ENCODE measurements at regions not wholly inside any gene's neighbourhood (a gene's known extent, or its start where the extent isn't known, plus 50 kb on each side); places are given as distances from the start of the nearest gene placed in this dataset.

- Histone ChIP-seq H3K36me3 (ENCODE audit: control insufficient read depth in 1 of 2, insufficient read depth in 2 of 2, low read length in 2 of 2) (no peaks in the 10 kb centered on the region), H3K27me3 (ENCODE audit: low read depth, low read length) (no peaks in the 10 kb centered on the region), H3K4me3 (ENCODE audit: low read depth in 1 of 2, low read length in 2 of 2) (no peak overlapping the region), H3K9me3 (ENCODE audit: control insufficient read depth in 1 of 2, low read length in 2 of 2) (no peaks in the 10 kb centered on the region), H3K27ac (ENCODE audit: low read length) (no peak overlapping the region), H3K4me1 (ENCODE audit: control insufficient read depth in 1 of 2, insufficient read depth in 2 of 2, low read length in 2 of 2) (no peaks in the 10 kb centered on the region)
Measured at GRCh38 chr5:120779674-120780073, 315.6 kb downstream of the PRR16 start.

GRCh38 chr5:120788481-120788880, 324.4 kb downstream of the PRR16 start:
- H3K4me3 ChIP-seq (ENCODE audit: low read depth in 1 of 2, low read length in 2 of 2) = no peak overlapping the region
- H3K9me3 ChIP-seq (ENCODE audit: control insufficient read depth in 1 of 2, low read length in 2 of 2) = no peaks in the 10 kb centered on the region
- no peak overlapping the region for H3K27ac ChIP-seq (ENCODE audit: low read length)
- H3K36me3 ChIP-seq (ENCODE audit: control insufficient read depth in 1 of 2, insufficient read depth in 2 of 2, low read length in 2 of 2) = no peaks in the 10 kb centered on the region
- H3K27me3 ChIP-seq (ENCODE audit: low read depth, low read length) = no peaks in the 10 kb centered on the region
- no peaks in the 10 kb centered on the region for H3K4me1 ChIP-seq (ENCODE audit: control insufficient read depth in 1 of 2, insufficient read depth in 2 of 2, low read length in 2 of 2)

- Histone ChIP-seq H3K4me1 (ENCODE audit: control insufficient read depth in 1 of 2, insufficient read depth in 2 of 2, low read length in 2 of 2) (no peaks in the 10 kb centered on the region), H3K4me3 (ENCODE audit: low read depth in 1 of 2, low read length in 2 of 2) (no peak overlapping the region), H3K9me3 (ENCODE audit: control insufficient read depth in 1 of 2, low read length in 2 of 2) (no peaks in the 10 kb centered on the region), H3K27ac (ENCODE audit: low read length) (no peak overlapping the region), H3K27me3 (ENCODE audit: low read depth, low read length) (no peaks in the 10 kb centered on the region), H3K36me3 (ENCODE audit: control insufficient read depth in 1 of 2, insufficient read depth in 2 of 2, low read length in 2 of 2) (no peaks in the 10 kb centered on the region)
Measured at GRCh38 chr5:120789918-120790317, 325.8 kb downstream of the PRR16 start.

- Histone ChIP-seq H3K4me3 (ENCODE audit: low read depth in 1 of 2, low read length in 2 of 2) (no peak overlapping the region), H3K36me3 (ENCODE audit: control insufficient read depth in 1 of 2, insufficient read depth in 2 of 2, low read length in 2 of 2) (no peaks in the 10 kb centered on the region), H3K27me3 (ENCODE audit: low read depth, low read length) (no peaks in the 10 kb centered on the region), H3K27ac (ENCODE audit: low read length) (no peak overlapping the region), H3K4me1 (ENCODE audit: control insufficient read depth in 1 of 2, insufficient read depth in 2 of 2, low read length in 2 of 2) (no peaks in the 10 kb centered on the region), H3K9me3 (ENCODE audit: control insufficient read depth in 1 of 2, low read length in 2 of 2) (no peaks in the 10 kb centered on the region)
Measured at GRCh38 chr5:120790339-120790738, 326.2 kb downstream of the PRR16 start.

GRCh38 chr5:120792477-120792876, 328.4 kb downstream of the PRR16 start:
- H3K4me3 ChIP-seq (ENCODE audit: low read depth in 1 of 2, low read length in 2 of 2) = no peak overlapping the region
- no peaks in the 10 kb centered on the region for H3K9me3 ChIP-seq (ENCODE audit: control insufficient read depth in 1 of 2, low read length in 2 of 2)
- H3K36me3 ChIP-seq (ENCODE audit: control insufficient read depth in 1 of 2, insufficient read depth in 2 of 2, low read length in 2 of 2) = no peaks in the 10 kb centered on the region
- no peaks in the 10 kb centered on the region for H3K4me1 ChIP-seq (ENCODE audit: control insufficient read depth in 1 of 2, insufficient read depth in 2 of 2, low read length in 2 of 2)
- no peaks in the 10 kb centered on the region for H3K27me3 ChIP-seq (ENCODE audit: low read depth, low read length)
- H3K27ac ChIP-seq (ENCODE audit: low read length) = no peak overlapping the region

- no peaks in the 10 kb centered on the region for H3K4me1 ChIP-seq (ENCODE audit: control insufficient read depth in 1 of 2, insufficient read depth in 2 of 2, low read length in 2 of 2)
- H3K27ac ChIP-seq (ENCODE audit: low read length) = no peak overlapping the region
- no peaks in the 10 kb centered on the region for H3K36me3 ChIP-seq (ENCODE audit: control insufficient read depth in 1 of 2, insufficient read depth in 2 of 2, low read length in 2 of 2)
- H3K27me3 ChIP-seq (ENCODE audit: low read depth, low read length) = no peaks in the 10 kb centered on the region
- no peak overlapping the region for H3K4me3 ChIP-seq (ENCODE audit: low read depth in 1 of 2, low read length in 2 of 2)
- no peaks in the 10 kb centered on the region for H3K9me3 ChIP-seq (ENCODE audit: control insufficient read depth in 1 of 2, low read length in 2 of 2)
Measured at GRCh38 chr5:120794121-120794520, 330.0 kb downstream of the PRR16 start.

GRCh38 chr5:120803282-120803681, 339.2 kb downstream of the PRR16 start:
- Histone ChIP-seq H3K4me1 (ENCODE audit: control insufficient read depth in 1 of 2, insufficient read depth in 2 of 2, low read length in 2 of 2) (no peaks in the 10 kb centered on the region), H3K27ac (ENCODE audit: low read length) (no peak overlapping the region), H3K9me3 (ENCODE audit: control insufficient read depth in 1 of 2, low read length in 2 of 2) (no peaks in the 10 kb centered on the region), H3K27me3 (ENCODE audit: low read depth, low read length) (no peaks in the 10 kb centered on the region), H3K4me3 (ENCODE audit: low read depth in 1 of 2, low read length in 2 of 2) (no peak overlapping the region), H3K36me3 (ENCODE audit: control insufficient read depth in 1 of 2, insufficient read depth in 2 of 2, low read length in 2 of 2) (no peaks in the 10 kb centered on the region)

- no peak overlapping the region for H3K27ac ChIP-seq (ENCODE audit: low read length)
- H3K4me1 ChIP-seq (ENCODE audit: control insufficient read depth in 1 of 2, insufficient read depth in 2 of 2, low read length in 2 of 2) = no peaks in the 10 kb centered on the region
- H3K4me3 ChIP-seq (ENCODE audit: low read depth in 1 of 2, low read length in 2 of 2) = no peak overlapping the region
Measured at GRCh38 chr5:120805131-120805530, 341.0 kb downstream of the PRR16 start.

GRCh38 chr5:120806202-120806601, 342.1 kb downstream of the PRR16 start:
- Histone ChIP-seq H3K4me1 (ENCODE audit: control insufficient read depth in 1 of 2, insufficient read depth in 2 of 2, low read length in 2 of 2) (no peaks in the 10 kb centered on the region), H3K36me3 (ENCODE audit: control insufficient read depth in 1 of 2, insufficient read depth in 2 of 2, low read length in 2 of 2) (no peaks in the 10 kb centered on the region), H3K27ac (ENCODE audit: low read length) (no peak overlapping the region), H3K9me3 (ENCODE audit: control insufficient read depth in 1 of 2, low read length in 2 of 2) (no peaks in the 10 kb centered on the region), H3K27me3 (ENCODE audit: low read depth, low read length) (no peaks in the 10 kb centered on the region), H3K4me3 (ENCODE audit: low read depth in 1 of 2, low read length in 2 of 2) (no peak overlapping the region)

More at GRCh38 chr5:120805131-120805530, 341.0 kb downstream of the PRR16 start:
- Histone ChIP-seq H3K9me3 (ENCODE audit: control insufficient read depth in 1 of 2, low read length in 2 of 2) (no peaks in the 10 kb centered on the region), H3K36me3 (ENCODE audit: control insufficient read depth in 1 of 2, insufficient read depth in 2 of 2, low read length in 2 of 2) (no peaks in the 10 kb centered on the region), H3K27me3 (ENCODE audit: low read depth, low read length) (no peaks in the 10 kb centered on the region)

- Histone ChIP-seq H3K27me3 (ENCODE audit: low read depth, low read length) (no peaks in the 10 kb centered on the region), H3K27ac (ENCODE audit: low read length) (no peak overlapping the region), H3K4me3 (ENCODE audit: low read depth in 1 of 2, low read length in 2 of 2) (no peak overlapping the region), H3K36me3 (ENCODE audit: control insufficient read depth in 1 of 2, insufficient read depth in 2 of 2, low read length in 2 of 2) (no peaks in the 10 kb centered on the region), H3K4me1 (ENCODE audit: control insufficient read depth in 1 of 2, insufficient read depth in 2 of 2, low read length in 2 of 2) (no peaks in the 10 kb centered on the region), H3K9me3 (ENCODE audit: control insufficient read depth in 1 of 2, low read length in 2 of 2) (no peaks in the 10 kb centered on the region)
Measured at GRCh38 chr5:120808135-120808534, 344.0 kb downstream of the PRR16 start.

- Histone ChIP-seq H3K27me3 (ENCODE audit: low read depth, low read length) (no peaks in the 10 kb centered on the region), H3K4me3 (ENCODE audit: low read depth in 1 of 2, low read length in 2 of 2) (no peak overlapping the region), H3K27ac (ENCODE audit: low read length) (no peak overlapping the region), H3K36me3 (ENCODE audit: control insufficient read depth in 1 of 2, insufficient read depth in 2 of 2, low read length in 2 of 2) (no peaks in the 10 kb centered on the region), H3K9me3 (ENCODE audit: control insufficient read depth in 1 of 2, low read length in 2 of 2) (no peaks in the 10 kb centered on the region), H3K4me1 (ENCODE audit: control insufficient read depth in 1 of 2, insufficient read depth in 2 of 2, low read length in 2 of 2) (no peaks in the 10 kb centered on the region)
Measured at GRCh38 chr5:120808606-120809005, 344.5 kb downstream of the PRR16 start.

GRCh38 chr5:120813551-120813950, 349.5 kb downstream of the PRR16 start:
- Histone ChIP-seq H3K36me3 (ENCODE audit: control insufficient read depth in 1 of 2, insufficient read depth in 2 of 2, low read length in 2 of 2) (no peaks in the 10 kb centered on the region), H3K27ac (ENCODE audit: low read length) (no peak overlapping the region), H3K4me3 (ENCODE audit: low read depth in 1 of 2, low read length in 2 of 2) (no peak overlapping the region), H3K9me3 (ENCODE audit: control insufficient read depth in 1 of 2, low read length in 2 of 2) (peaks cover 0 to 3% of the 10 kb centered on the region in 2 donors), H3K27me3 (ENCODE audit: low read depth, low read length) (no peaks in the 10 kb centered on the region), H3K4me1 (ENCODE audit: control insufficient read depth in 1 of 2, insufficient read depth in 2 of 2, low read length in 2 of 2) (no peaks in the 10 kb centered on the region)
